ENCODE measurements at regions not wholly inside any gene's neighbourhood (a gene's known extent, or its start where the extent isn't known, plus 50 kb on each side); places are given as distances from the start of the nearest gene placed in this dataset.
A peak's percentile ranks its signal among the peaks of the same experiment; 100 is the strongest.
"Not testable (repeated sequence)": the region's sequence is repeated elsewhere in the genome, so short reads cannot be mapped to it uniquely, and the experiment has no call there.

GRCh38 chrX:30141966-30142365, 73.4 kb upstream of the MAGEB2 start:
- H3K27me3 Mint-ChIP-seq (ENCODE audit: unreplicated experiment) = no peaks in the 10 kb centered on the region
- no peaks in the 10 kb centered on the region for H3K9me3 Mint-ChIP-seq (ENCODE audit: unreplicated experiment)

DNA sequence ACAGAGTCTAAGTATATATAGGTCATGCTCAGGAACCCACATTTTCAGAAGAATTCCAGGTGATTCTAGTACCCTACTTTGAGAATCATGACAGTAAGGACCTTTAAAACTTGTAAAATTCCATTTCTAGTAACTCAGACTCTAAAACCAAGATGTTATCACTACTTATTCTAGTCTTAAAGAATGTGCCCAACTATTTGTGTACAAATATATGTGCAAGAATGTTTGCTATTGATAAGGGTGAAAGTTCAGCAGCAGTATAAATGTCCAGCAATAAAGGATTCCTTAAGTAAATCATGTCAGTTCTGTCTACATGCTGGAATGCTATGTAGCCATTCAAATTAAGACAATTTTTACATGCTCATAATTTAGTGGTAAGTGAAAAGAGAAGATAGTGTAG, 71.1 kb upstream of the MAGEB2 start:
- Mint-ChIP-seq H3K36me3 (ENCODE audit: low read depth, unreplicated experiment) (no peaks in the 10 kb centered on the region), H3K4me3 (ENCODE audit: unreplicated experiment) (no peak overlapping the region), H3K27me3 (ENCODE audit: unreplicated experiment) (no peaks in the 10 kb centered on the region), H3K27ac (ENCODE audit: unreplicated experiment) (no peak overlapping the region), H3K4me1 (ENCODE audit: unreplicated experiment) (no peaks in the 10 kb centered on the region), H3K9me3 (ENCODE audit: unreplicated experiment) (no peaks in the 10 kb centered on the region)
- TF ChIP-seq, protein P1, sequence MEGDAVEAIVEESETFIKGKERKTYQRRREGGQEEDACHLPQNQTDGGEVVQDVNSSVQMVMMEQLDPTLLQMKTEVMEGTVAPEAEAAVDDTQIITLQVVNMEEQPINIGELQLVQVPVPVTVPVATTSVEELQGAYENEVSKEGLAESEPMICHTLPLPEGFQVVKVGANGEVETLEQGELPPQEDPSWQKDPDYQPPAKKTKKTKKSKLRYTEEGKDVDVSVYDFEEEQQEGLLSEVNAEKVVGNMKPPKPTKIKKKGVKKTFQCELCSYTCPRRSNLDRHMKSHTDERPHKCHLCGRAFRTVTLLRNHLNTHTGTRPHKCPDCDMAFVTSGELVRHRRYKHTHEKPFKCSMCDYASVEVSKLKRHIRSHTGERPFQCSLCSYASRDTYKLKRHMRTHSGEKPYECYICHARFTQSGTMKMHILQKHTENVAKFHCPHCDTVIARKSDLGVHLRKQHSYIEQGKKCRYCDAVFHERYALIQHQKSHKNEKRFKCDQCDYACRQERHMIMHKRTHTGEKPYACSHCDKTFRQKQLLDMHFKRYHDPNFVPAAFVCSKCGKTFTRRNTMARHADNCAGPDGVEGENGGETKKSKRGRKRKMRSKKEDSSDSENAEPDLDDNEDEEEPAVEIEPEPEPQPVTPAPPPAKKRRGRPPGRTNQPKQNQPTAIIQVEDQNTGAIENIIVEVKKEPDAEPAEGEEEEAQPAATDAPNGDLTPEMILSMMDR (IDR thresholded peaks at IDR 0.05; ENCODE audit: unreplicated experiment) = no peak
- DNase-seq (ENCODE audit: low spot score) = no peak

More at GRCh38 chrX:30141966-30142365, 73.4 kb upstream of the MAGEB2 start:
- no peaks in the 10 kb centered on the region for H3K36me3 Mint-ChIP-seq (ENCODE audit: low read depth, unreplicated experiment)
- DNase-seq (ENCODE audit: low spot score) = peak; percentile 24
- H3K4me1 Mint-ChIP-seq (ENCODE audit: unreplicated experiment) = no peaks in the 10 kb centered on the region
- TF ChIP-seq, protein P1 (IDR thresholded peaks at IDR 0.05; ENCODE audit: unreplicated experiment) = no peak
- H3K27ac Mint-ChIP-seq (ENCODE audit: unreplicated experiment) = no peak overlapping the region
- H3K4me3 Mint-ChIP-seq (ENCODE audit: unreplicated experiment) = no peak overlapping the region

DNA sequence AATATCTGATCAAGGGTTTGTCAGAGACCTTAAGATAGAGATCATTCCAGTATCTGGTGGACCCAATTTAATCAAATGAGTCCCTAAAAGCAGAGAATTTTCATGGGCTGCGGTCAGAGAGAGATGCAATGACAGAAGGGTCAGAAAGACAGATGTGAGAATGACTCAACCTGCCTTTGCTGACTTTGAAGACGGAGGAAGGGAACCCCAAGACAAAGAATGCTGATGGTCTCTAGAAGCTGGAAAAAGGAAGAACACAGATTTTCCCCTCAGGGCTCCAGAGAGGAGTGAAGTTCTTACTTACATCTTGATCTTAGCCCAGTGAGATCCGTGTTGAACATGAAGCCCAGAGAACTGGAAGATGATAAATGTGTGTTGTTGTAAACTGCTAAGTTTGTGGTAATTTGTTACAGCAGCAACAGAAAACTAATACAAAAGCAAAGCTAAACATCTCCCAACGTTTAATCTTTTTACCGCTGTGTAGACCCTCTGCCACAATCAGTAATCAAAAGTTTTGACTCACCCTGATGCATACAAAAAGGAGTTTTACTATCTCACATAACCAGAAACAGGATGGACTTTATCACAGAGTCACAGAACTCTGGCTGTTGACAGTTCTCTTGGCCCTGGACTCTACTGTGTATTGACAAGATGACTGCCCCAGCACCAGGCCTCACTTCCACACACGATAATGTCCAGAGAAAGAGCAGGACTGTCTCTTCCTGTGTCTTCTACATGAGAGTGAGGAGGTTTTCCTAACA, 70.2 kb upstream of the MAGEB2 start:
- Mint-ChIP-seq H3K36me3 (ENCODE audit: low read depth, unreplicated experiment) (no peaks in the 10 kb centered on the region), H3K9me3 (ENCODE audit: unreplicated experiment) (no peaks in the 10 kb centered on the region), H3K4me3 (ENCODE audit: unreplicated experiment) (no peak overlapping the region), H3K27me3 (ENCODE audit: unreplicated experiment) (no peaks in the 10 kb centered on the region), H3K27ac (ENCODE audit: unreplicated experiment) (no peak overlapping the region), H3K4me1 (ENCODE audit: unreplicated experiment) (no peaks in the 10 kb centered on the region)
- TF ChIP-seq, protein P1 (IDR thresholded peaks at IDR 0.05; ENCODE audit: unreplicated experiment) = no peak
- DNase-seq (ENCODE audit: low spot score) = no peak

DNA sequence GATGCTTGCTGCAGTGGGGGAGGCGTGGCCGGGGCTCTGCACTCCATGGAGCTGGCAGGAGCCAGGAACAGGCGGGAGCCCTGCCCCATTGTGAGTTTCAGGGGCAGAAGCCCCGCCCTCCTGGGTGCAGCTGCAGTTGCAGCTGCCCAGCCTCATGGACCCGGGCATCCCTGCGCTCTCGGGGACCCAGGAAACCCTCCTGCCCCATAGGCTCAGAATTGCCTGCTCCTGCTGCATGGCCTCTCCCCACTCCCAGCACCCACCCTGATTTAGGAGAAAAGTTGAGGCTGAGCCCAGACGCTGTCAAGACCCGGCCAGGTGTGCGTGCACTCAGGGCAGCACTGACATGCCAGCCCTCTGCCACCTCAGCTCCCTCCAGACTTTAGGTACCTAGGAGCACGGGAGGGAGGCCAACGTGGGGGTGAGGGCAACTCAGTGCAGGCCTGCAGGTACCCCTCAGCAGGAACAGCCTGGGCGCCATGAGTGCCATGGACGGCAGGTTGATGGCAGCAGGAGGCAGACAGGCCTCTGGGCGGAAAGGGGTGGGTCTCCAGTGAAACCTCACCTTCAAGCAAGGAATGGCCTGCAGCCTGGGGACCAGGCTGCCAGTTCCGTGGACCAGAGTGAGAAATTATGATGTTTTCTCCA, 67.2 kb upstream of the MAGEB2 start:
- Mint-ChIP-seq H3K4me1 (ENCODE audit: unreplicated experiment) (no peaks in the 10 kb centered on the region), H3K4me3 (ENCODE audit: unreplicated experiment) (no peak overlapping the region), H3K27ac (ENCODE audit: unreplicated experiment) (no peak overlapping the region), H3K9me3 (ENCODE audit: unreplicated experiment) (no peaks in the 10 kb centered on the region), H3K27me3 (ENCODE audit: unreplicated experiment) (no peaks in the 10 kb centered on the region), H3K36me3 (ENCODE audit: low read depth, unreplicated experiment) (no peaks in the 10 kb centered on the region)
- TF ChIP-seq, protein P1 (IDR thresholded peaks at IDR 0.05; ENCODE audit: unreplicated experiment) = no peak
- DNase-seq (ENCODE audit: low spot score) = no peak

- not testable (repeated sequence) for H3K36me3 Mint-ChIP-seq (ENCODE audit: low read depth, unreplicated experiment); H3K4me1 Mint-ChIP-seq (ENCODE audit: unreplicated experiment); H3K27me3 Mint-ChIP-seq (ENCODE audit: unreplicated experiment); H3K4me3 Mint-ChIP-seq (ENCODE audit: unreplicated experiment); DNase-seq (ENCODE audit: low spot score); H3K27ac Mint-ChIP-seq (ENCODE audit: unreplicated experiment); H3K9me3 Mint-ChIP-seq (ENCODE audit: unreplicated experiment)
Measured at GRCh38 chrX:30149206-30149605, 66.2 kb upstream of the MAGEB2 start.

All from endothelial cell (in vitro differentiated cells).